ENCODE measurements at regions not wholly inside any gene's neighbourhood (a gene's known extent, or its start where the extent isn't known, plus 50 kb on each side); places are given as distances from the start of the nearest gene placed in this dataset.

- POLR2A ChIA-PET, result no interaction called here
- H3K4me1 ChIP-seq (ENCODE audit: control insufficient read depth, insufficient read depth, low read length), result no peaks in the 10 kb centered on the region
- H3K27me3 ChIP-seq (ENCODE audit: control insufficient read depth, insufficient read depth, low read length), result no peaks in the 10 kb centered on the region
- no peaks in the 10 kb centered on the region for H3K9me3 ChIP-seq (ENCODE audit: control insufficient read depth, insufficient read depth, low read depth, low read length)
- in situ Hi-C loops (cut with HindIII; ENCODE audit: low pct_unique_long_range_greater_than_20kb, low sequenced_read_pairs), result no loop called here
- no peak overlapping the region for H3K27ac ChIP-seq (ENCODE audit: low read length)
- intact Hi-C loops (cut with micrococcal nuclease; ENCODE audit: unreplicated experiment), result no loop called here
- CTCF ChIA-PET, result no interaction called here
- TF ChIP-seq REST (IDR thresholded peaks at IDR 0.05; ENCODE audit: insufficient read depth in 1 of 2, low read depth in 2 of 2, low read length in 1 of 2) (no peak), POLR2AphosphoS5 (IDR thresholded peaks at IDR 0.05; ENCODE audit: low read depth, low read length) (no peak), CTCF (IDR thresholded peaks at IDR 0.05) (no peak), TCF7L2 (IDR thresholded peaks at IDR 0.05; ENCODE audit: low read depth, low read length) (no peak)
- H3K36me3 ChIP-seq (ENCODE audit: control insufficient read depth, insufficient read depth, low read length), result no peaks in the 10 kb centered on the region
- BruUV-seq (replicated peaks), result no TSS peak
- no peak for DNase-seq (ENCODE audit: low read depth, low spot score)
- no peak for ATAC-seq
- no peak overlapping the region for H3K4me3 ChIP-seq (ENCODE audit: low read depth in 2 of 2, low read length in 2 of 2)
Measured at GRCh38 chr11:92449780-92450179, 225.2 kb downstream of the FAT3 start.

- intact Hi-C loops (cut with micrococcal nuclease; ENCODE audit: unreplicated experiment) (no loop called here), in situ Hi-C loops (cut with HindIII; ENCODE audit: low pct_unique_long_range_greater_than_20kb, low sequenced_read_pairs) (no loop called here)
- no peaks in the 10 kb centered on the region for H3K4me1 ChIP-seq (ENCODE audit: control insufficient read depth, insufficient read depth, low read length)
- CTCF ChIA-PET, result no interaction called here
- POLR2A ChIA-PET, result no interaction called here
- H3K9me3 ChIP-seq (ENCODE audit: control insufficient read depth, insufficient read depth, low read depth, low read length), result no peaks in the 10 kb centered on the region
- ATAC-seq (no peak), DNase-seq (ENCODE audit: low read depth, low spot score) (no peak)
- TF ChIP-seq CTCF (IDR thresholded peaks at IDR 0.05) (no peak), SIN3A (IDR thresholded peaks at IDR 0.05; ENCODE audit: borderline replicate concordance, insufficient read depth, low read depth, low read length) (no peak), REST (IDR thresholded peaks at IDR 0.05; ENCODE audit: insufficient read depth in 1 of 2, low read depth in 2 of 2, low read length in 1 of 2) (no peak), TCF7L2 (IDR thresholded peaks at IDR 0.05; ENCODE audit: low read depth, low read length) (no peak), POLR2AphosphoS5 (IDR thresholded peaks at IDR 0.05; ENCODE audit: low read depth, low read length) (no peak)
- no peak overlapping the region for H3K4me3 ChIP-seq (ENCODE audit: low read depth in 2 of 2, low read length in 2 of 2)
- no peaks in the 10 kb centered on the region for H3K36me3 ChIP-seq (ENCODE audit: control insufficient read depth, insufficient read depth, low read length)
- H3K27me3 ChIP-seq (ENCODE audit: control insufficient read depth, insufficient read depth, low read length), result no peaks in the 10 kb centered on the region
- H3K27ac ChIP-seq (ENCODE audit: low read length), result no peak overlapping the region
- BruUV-seq (replicated peaks), result no TSS peak
Measured at GRCh38 chr11:92451063-92451462, 226.4 kb downstream of the FAT3 start.

Data from Panc1 (cell line).